Calu3 (cell line): ENCODE measurements at regions not wholly inside any gene's neighbourhood (a gene's known extent, or its start where the extent isn't known, plus 50 kb on each side); places are given as distances from the start of the nearest gene placed in this dataset.

Source experiments
- BruUV-seq: library from RNA; stranded (reverse); fragments of 400-500 nt; replicated peaks from 2 replicates; lab custom pipeline; 2021; lab: Mats Ljungman, UMichigan
- CTCF ChIA-PET: fragments of 300-600 bp; sonication (Branson Sonifier 250); formaldehyde crosslinking; loops from one replicate; lab custom pipeline; 2022; ENCODE audit warnings: antibody characterized with exemption; lab: Charles Lee
- DNase-seq: peaks from one replicate; pipeline ENCODE4 v3.0.0; 2022
- H3K27ac Mint-ChIP-seq: one replicate; pipeline ENCODE4 v1.8.0; 2022; ENCODE audit warnings: mixed read lengths; ENCODE audit not compliant: unreplicated experiment
- H3K27me3 Mint-ChIP-seq: one replicate; pipeline ENCODE4 v1.8.0; 2022; ENCODE audit warnings: mixed read lengths; ENCODE audit not compliant: unreplicated experiment
- H3K36me3 Mint-ChIP-seq: one replicate; pipeline ENCODE4 v1.8.0; 2022; ENCODE audit warnings: mild to moderate bottlenecking, moderate library complexity, mixed read lengths; ENCODE audit not compliant: insufficient read depth, unreplicated experiment
- H3K4me1 Mint-ChIP-seq: one replicate; pipeline ENCODE4 v1.8.0; 2022; ENCODE audit warnings: mild to moderate bottlenecking, low read depth, mixed read lengths; ENCODE audit not compliant: unreplicated experiment
- H3K4me3 Mint-ChIP-seq: one replicate; pipeline ENCODE4 v1.8.0; 2022; ENCODE audit warnings: mild to moderate bottlenecking, low read depth, moderate library complexity, mixed read lengths; ENCODE audit not compliant: unreplicated experiment
- H3K9me3 Mint-ChIP-seq: one replicate; pipeline ENCODE4 v1.8.0; 2022; ENCODE audit warnings: low read depth, mixed read lengths; ENCODE audit not compliant: unreplicated experiment
- CTCF ChIP-seq: fragments of 200-600 bp; IDR thresholded peaks from one replicate; pipeline ENCODE4 v1.8.0; 2022; ENCODE audit warnings: antibody characterized with exemption; ENCODE audit not compliant: unreplicated experiment
- intact Hi-C: fragments of 100-400 bp; cut with micrococcal nuclease; formaldehyde crosslinking; loops from one replicate; pipeline ENCODE4 v1.10.0; 2022; ENCODE audit not compliant: unreplicated experiment

GRCh38 chr9:104264431-104264830, 170.3 kb downstream of the SMC2 start:
- Mint-ChIP-seq H3K27ac (no peak overlapping the region), H3K9me3 (peaks cover 5% of the 10 kb centered on the region), H3K27me3 (no peaks in the 10 kb centered on the region), H3K4me3 (no peak overlapping the region), H3K4me1 (no peaks in the 10 kb centered on the region), H3K36me3 (no peaks in the 10 kb centered on the region)
- intact Hi-C loops, result no loop called here
- no peak for DNase-seq
- CTCF ChIA-PET, result no interaction called here
- no TSS peak for BruUV-seq
- no peak for TF ChIP-seq CTCF

GRCh38 chr9:104269374-104269773, 175.3 kb downstream of the SMC2 start:
- TF ChIP-seq CTCF, result no peak
- BruUV-seq, result no TSS peak
- Mint-ChIP-seq H3K27ac (no peak overlapping the region), H3K27me3 (no peaks in the 10 kb centered on the region), H3K36me3 (no peaks in the 10 kb centered on the region), H3K4me3 (no peak overlapping the region), H3K9me3 (peaks cover 3% of the 10 kb centered on the region), H3K4me1 (no peaks in the 10 kb centered on the region)
- DNase-seq, result no peak
- intact Hi-C loops, result no loop called here
- CTCF ChIA-PET, result no interaction called here

- H3K9me3 Mint-ChIP-seq, result peaks cover under 1% of the 10 kb centered on the region
- H3K4me1 Mint-ChIP-seq, result no peaks in the 10 kb centered on the region
- no peak overlapping the region for H3K4me3 Mint-ChIP-seq
- no peaks in the 10 kb centered on the region for H3K27me3 Mint-ChIP-seq
- intact Hi-C loops, result no loop called here
- DNase-seq, result no peak
- H3K27ac Mint-ChIP-seq, result no peak overlapping the region
- no peaks in the 10 kb centered on the region for H3K36me3 Mint-ChIP-seq
- no peak for TF ChIP-seq CTCF
- CTCF ChIA-PET, result no interaction called here
- no TSS peak for BruUV-seq
Measured at GRCh38 chr9:104269996-104270963, 176.2 kb downstream of the SMC2 start.

- H3K27me3 Mint-ChIP-seq, result no peaks in the 10 kb centered on the region
- no peak overlapping the region for H3K4me3 Mint-ChIP-seq
- H3K4me1 Mint-ChIP-seq, result no peaks in the 10 kb centered on the region
- H3K9me3 Mint-ChIP-seq, result peaks cover 6% of the 10 kb centered on the region
- CTCF ChIA-PET, result no interaction called here
- H3K36me3 Mint-ChIP-seq, result no peaks in the 10 kb centered on the region
- TF ChIP-seq CTCF, result no peak
- intact Hi-C loops, result no loop called here
- no peak for DNase-seq
- H3K27ac Mint-ChIP-seq, result no peak overlapping the region
- BruUV-seq, result no TSS peak
Measured at GRCh38 chr9:104276709-104277245, 182.7 kb downstream of the SMC2 start.
